ENCODE measurements at regions not wholly inside any gene's neighbourhood (a gene's known extent, or its start where the extent isn't known, plus 50 kb on each side); places are given as distances from the start of the nearest gene placed in this dataset.

DNA sequence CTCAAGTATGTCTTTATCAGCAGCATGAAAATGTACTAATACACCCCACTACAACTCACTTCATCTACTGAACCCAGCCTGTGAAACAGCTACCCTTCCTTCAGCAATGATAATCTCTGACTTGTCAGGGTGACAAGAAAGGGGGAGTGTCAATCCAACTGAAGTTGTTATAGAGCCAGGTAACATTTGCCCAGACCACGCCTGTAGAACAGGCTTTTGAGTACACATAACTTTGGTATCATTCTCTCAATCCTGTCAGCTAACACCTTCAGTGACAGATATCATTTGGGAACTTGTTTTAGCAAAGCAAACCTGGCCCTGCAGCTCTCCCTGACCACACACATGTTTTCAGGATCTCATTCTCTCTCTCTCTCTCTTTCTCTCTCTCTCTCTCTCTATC lies 592.2 kb downstream of the SMARCA1 start:
- H3K36me3 ChIP-seq: no peaks in the 10 kb centered on the region
- DNase-seq: no peak
- intact Hi-C loops (cut with DNase I; ENCODE audit: low total_unique reads): no loop called here
- H3K27me3 ChIP-seq: no peaks in the 10 kb centered on the region
- no peak overlapping the region for H3K4me3 ChIP-seq
- H3K4me1 ChIP-seq: no peaks in the 10 kb centered on the region
- no peaks in the 10 kb centered on the region for H3K9me3 ChIP-seq
- no peak overlapping the region for H3K27ac ChIP-seq
- TF ChIP-seq CTCF (IDR thresholded peaks at IDR 0.05): no peak

DNA sequence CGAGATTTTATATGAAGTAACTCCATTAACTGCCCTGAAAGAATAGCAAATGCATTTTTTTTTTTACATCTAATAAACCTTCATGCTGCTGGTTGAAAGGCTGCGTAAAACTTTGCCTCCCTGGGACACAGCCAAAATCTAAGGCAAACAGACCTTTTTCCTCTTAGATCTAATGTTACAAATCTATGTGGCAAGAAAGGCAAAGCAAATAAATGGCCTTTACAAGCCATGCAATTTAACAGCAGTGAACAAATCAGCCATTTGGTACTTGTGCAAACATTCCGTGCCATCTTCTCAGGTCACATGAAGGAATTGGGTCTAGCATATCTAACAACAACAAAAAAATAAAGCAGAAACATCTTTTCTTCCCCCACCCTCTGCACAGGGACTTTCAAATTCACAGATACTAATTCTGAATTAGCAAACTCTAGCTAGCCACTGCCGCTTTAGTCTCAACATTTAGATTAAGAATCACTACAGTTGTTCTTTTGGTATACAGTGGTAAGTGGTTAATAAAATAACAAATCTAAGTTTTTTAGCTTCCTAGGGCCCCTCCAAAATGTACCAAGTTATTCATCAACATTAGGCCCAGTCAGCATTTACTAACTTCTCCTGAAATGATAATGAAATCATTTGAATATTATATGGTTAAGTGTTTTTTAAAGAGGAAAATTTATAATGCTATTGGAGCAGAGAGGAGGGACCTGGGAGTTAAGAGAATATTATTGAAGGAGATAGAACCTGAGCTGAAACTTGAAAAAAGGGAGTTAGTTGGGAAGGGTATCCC lies 593.8 kb downstream of the SMARCA1 start:
- Histone ChIP-seq H3K4me3 (no peak overlapping the region), H3K36me3 (no peaks in the 10 kb centered on the region), H3K9me3 (no peaks in the 10 kb centered on the region), H3K4me1 (no peaks in the 10 kb centered on the region), H3K27me3 (no peaks in the 10 kb centered on the region), H3K27ac (no peak overlapping the region)
- DNase-seq: no peak
- TF ChIP-seq CTCF (IDR thresholded peaks at IDR 0.05): no peak
- intact Hi-C loops (cut with DNase I; ENCODE audit: low total_unique reads): no loop called here

- intact Hi-C loops (cut with DNase I; ENCODE audit: low total_unique reads): no loop called here
- no peak for TF ChIP-seq CTCF (IDR thresholded peaks at IDR 0.05)
- no peak for DNase-seq
- no peak overlapping the region for H3K4me3 ChIP-seq
- no peaks in the 10 kb centered on the region for H3K27me3 ChIP-seq
- H3K9me3 ChIP-seq: no peaks in the 10 kb centered on the region
- no peaks in the 10 kb centered on the region for H3K4me1 ChIP-seq
- no peak overlapping the region for H3K27ac ChIP-seq
- H3K36me3 ChIP-seq: no peaks in the 10 kb centered on the region
Measured at GRCh38 chrX:128928636-128929035, 594.7 kb downstream of the SMARCA1 start.

- DNase-seq: no peak
- no peak overlapping the region for H3K27ac ChIP-seq
- intact Hi-C loops (cut with DNase I; ENCODE audit: low total_unique reads): no loop called here
- no peaks in the 10 kb centered on the region for H3K36me3 ChIP-seq
- TF ChIP-seq CTCF (IDR thresholded peaks at IDR 0.05): no peak
- H3K27me3 ChIP-seq: no peaks in the 10 kb centered on the region
- H3K4me1 ChIP-seq: no peaks in the 10 kb centered on the region
- H3K4me3 ChIP-seq: no peak overlapping the region
- H3K9me3 ChIP-seq: no peaks in the 10 kb centered on the region
Measured at GRCh38 chrX:128927363-128927762, 595.9 kb downstream of the SMARCA1 start.

GRCh38 chrX:128906753-128907152 lies 616.5 kb downstream of the SMARCA1 start:
- Histone ChIP-seq H3K36me3 (no peaks in the 10 kb centered on the region), H3K9me3 (no peaks in the 10 kb centered on the region), H3K4me3 (no peak overlapping the region), H3K27me3 (no peaks in the 10 kb centered on the region), H3K4me1 (no peaks in the 10 kb centered on the region), H3K27ac (no peak overlapping the region)
- TF ChIP-seq CTCF (IDR thresholded peaks at IDR 0.05): no peak
- no peak for DNase-seq
- intact Hi-C loops (cut with DNase I; ENCODE audit: low total_unique reads): no loop called here

All from tibial artery (tissue), 4 donors.